Naive thymus-derived CD4-positive, alpha-beta T cell (primary cell): ENCODE measurements at regions not wholly inside any gene's neighbourhood (a gene's known extent, or its start where the extent isn't known, plus 50 kb on each side); places are given as distances from the start of the nearest gene placed in this dataset.
"Not testable (repeated sequence)": the region's sequence is repeated elsewhere in the genome, so short reads cannot be mapped to it uniquely, and the experiment has no call there.

Experiments
- ATAC-seq: fragments of 150-1000 bp; cut with Tn5 transposase; 2 replicates; pipeline ENCODE4 v1.10.0; 2021; ENCODE audit warnings: mild to moderate bottlenecking, moderate library complexity
- CTCF ChIA-PET: fragments of 350-600 bp; sonication (Branson Sonifier 250); formaldehyde crosslinking; loops from one replicate; lab custom pipeline; 2021; ENCODE audit warnings: antibody characterized with exemption; lab: Charles Lee
- POLR2A ChIA-PET: fragments of 350-600 bp; sonication (Branson Sonifier 250); formaldehyde crosslinking; loops from one replicate; lab custom pipeline; 2021; ENCODE audit warnings: antibody characterized with exemption, inconsistent platforms; lab: Charles Lee
- DNase-seq, 9 donors: peaks; one replicate each; pipeline versions ENCODE4 v3.0.0 to v3.0.0-alpha.2; 2020 to 2022; ENCODE audit warnings: mixed read lengths in 1 of 9
- H3K27ac ChIP-seq: one replicate; pipeline ENCODE4 v1.7.0; 2013; ENCODE audit warnings: mild to moderate bottlenecking, low read depth, low read length, moderate library complexity
- H3K27me3 ChIP-seq, 2 donors: one replicate each; pipeline ENCODE4 v1.7.0; 2013; ENCODE audit warnings: low read length in 2 of 2, mild to moderate bottlenecking in 2 of 2, moderate library complexity in 2 of 2; ENCODE audit not compliant: control insufficient read depth in 2 of 2, insufficient read depth in 2 of 2
- H3K36me3 ChIP-seq, 3 experiments: 1 replicate in 2 of 3; 2 replicates in 1 of 3; pipeline ENCODE4 v1.7.0; 2013; ENCODE audit warnings: low read length in 3 of 3, mild to moderate bottlenecking in 3 of 3, moderate library complexity in 1 of 3; ENCODE audit not compliant: insufficient read depth in 3 of 3, control insufficient read depth in 2 of 3
- H3K4me1 ChIP-seq, 2 donors: one replicate each; pipeline ENCODE4 v1.7.0; 2013; ENCODE audit warnings: low read length in 2 of 2, mild to moderate bottlenecking in 2 of 2, moderate library complexity in 1 of 2; ENCODE audit not compliant: control insufficient read depth in 2 of 2, insufficient read depth in 2 of 2
- H3K4me3 ChIP-seq: 2 replicates; pipeline ENCODE4 v1.7.0; 2013; ENCODE audit warnings: mild to moderate bottlenecking, low read length
- H3K9me3 ChIP-seq, 3 experiments: 1 replicate in 2 of 3; 2 replicates in 1 of 3; pipeline ENCODE4 v1.7.0; 2013; ENCODE audit warnings: low read length in 3 of 3; ENCODE audit not compliant: control insufficient read depth in 2 of 3
- H3K27ac Mint-ChIP-seq, 9 donors: one replicate each; pipeline ENCODE4 v1.8.0; 2020 to 2022; ENCODE audit warnings: mixed read lengths in 9 of 9, mild to moderate bottlenecking in 8 of 9, moderate library complexity in 5 of 9, inconsistent platforms in 2 of 9
- H3K27me3 Mint-ChIP-seq, 5 donors: one replicate each; pipeline ENCODE4 v1.8.0; 2021 to 2022; ENCODE audit warnings: mixed read lengths in 5 of 5, mild to moderate bottlenecking in 1 of 5
- H3K36me3 Mint-ChIP-seq, 5 donors: one replicate each; pipeline ENCODE4 v1.8.0; 2020 to 2022; ENCODE audit warnings: mixed read lengths in 5 of 5, mild to moderate bottlenecking in 3 of 5, inconsistent platforms in 1 of 5
- H3K4me1 Mint-ChIP-seq, 7 donors: one replicate each; pipeline ENCODE4 v1.8.0; 2020 to 2022; ENCODE audit warnings: mixed read lengths in 7 of 7, mild to moderate bottlenecking in 3 of 7, inconsistent platforms in 1 of 7
- H3K4me3 Mint-ChIP-seq, 10 donors: one replicate each; pipeline ENCODE4 v1.8.0; 2020 to 2022; ENCODE audit warnings: mild to moderate bottlenecking in 10 of 10, mixed read lengths in 10 of 10, moderate library complexity in 6 of 10, inconsistent platforms in 2 of 10
- H3K9me3 Mint-ChIP-seq, 11 donors: one replicate each; pipeline ENCODE4 v1.8.0; 2020 to 2022; ENCODE audit warnings: mixed read lengths in 11 of 11, mild to moderate bottlenecking in 4 of 11, inconsistent platforms in 1 of 11, moderate library complexity in 1 of 11
- intact Hi-C, 2 donors: fragments of 100-400 bp; cut with micrococcal nuclease; formaldehyde crosslinking; loops; one replicate each; pipeline ENCODE4 v1.15.1; 2023

DNA sequence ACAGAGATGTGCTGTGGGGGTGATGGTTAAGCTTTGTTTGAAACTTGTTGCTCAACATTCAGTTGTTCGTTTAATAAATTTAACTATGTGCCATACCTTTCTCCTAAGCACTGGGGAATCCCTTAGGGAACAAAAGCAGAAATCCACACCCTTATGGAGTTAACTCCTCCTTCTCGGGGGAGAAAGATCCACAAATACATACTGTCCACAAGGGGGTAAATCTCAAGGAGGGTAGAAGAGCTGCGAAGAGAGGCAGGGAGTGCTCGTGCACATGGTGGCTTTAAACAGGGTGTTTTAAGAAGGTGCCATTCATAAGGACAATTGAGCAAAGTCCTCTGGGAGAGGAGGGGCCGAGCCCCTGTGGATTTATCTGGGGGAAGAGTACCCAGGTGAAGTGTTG, 92.5 kb downstream of the CRYBB2 start:
- H3K36me3 ChIP-seq, H3K27ac Mint-ChIP-seq, DNase-seq, H3K9me3 ChIP-seq, H3K4me1 ChIP-seq, H3K4me3 Mint-ChIP-seq, H3K4me3 ChIP-seq, intact Hi-C loops, CTCF ChIA-PET, H3K9me3 Mint-ChIP-seq, H3K4me1 Mint-ChIP-seq, H3K36me3 Mint-ChIP-seq, ATAC-seq, H3K27ac ChIP-seq, POLR2A ChIA-PET, H3K27me3 ChIP-seq: not testable (repeated sequence)
- H3K27me3 Mint-ChIP-seq, result peaks cover 18 to 31% (median 22%) of the 10 kb centered on the region in 5 donors

DNA sequence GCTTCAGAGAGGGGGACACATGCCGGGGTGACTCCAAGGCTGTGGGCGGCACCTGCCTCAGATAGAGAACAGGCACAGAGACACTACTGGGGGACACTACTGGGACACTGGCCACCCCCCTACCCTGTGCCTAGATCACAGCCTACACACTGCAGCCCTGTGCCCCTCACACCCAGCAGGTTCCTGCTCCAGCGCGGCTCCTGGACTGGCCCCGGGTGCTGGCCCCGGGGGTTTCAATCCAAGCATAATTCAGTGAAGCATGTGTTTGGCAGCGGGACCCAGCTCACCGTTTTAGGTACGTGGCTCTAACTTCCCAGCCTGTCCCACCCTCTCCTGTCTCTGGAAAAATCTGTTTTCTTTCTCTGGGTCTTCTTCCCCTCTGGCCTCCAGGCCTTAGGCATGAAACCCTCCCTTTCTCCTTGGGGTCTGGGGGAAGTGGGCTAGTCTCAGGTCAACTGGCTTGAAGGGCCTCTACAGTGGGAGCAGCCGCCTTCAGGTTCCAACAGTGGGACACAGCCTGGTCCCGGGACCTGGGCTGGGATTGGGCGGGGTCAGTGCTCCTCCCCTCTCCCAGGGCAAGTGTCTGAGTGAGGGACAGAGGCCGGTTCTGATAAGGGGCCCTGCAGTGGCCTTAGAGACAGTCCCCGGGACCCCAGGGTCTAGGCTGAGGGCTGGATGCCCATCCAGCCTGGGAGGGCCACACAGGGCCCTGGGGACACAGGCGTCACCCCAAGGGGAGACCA, 98.8 kb downstream of the CRYBB2 start:
- Mint-ChIP-seq H3K27me3 (peaks cover 0 to 8% (median 0%) of the 10 kb centered on the region in 5 donors), H3K36me3 (no peaks in the 10 kb centered on the region), H3K4me1 (peaks cover 0 to 4% (median 0%) of the 10 kb centered on the region in 7 donors), H3K4me3 (no peak overlapping the region), H3K9me3 (no peaks in the 10 kb centered on the region), H3K27ac (no peak overlapping the region)
- no peaks in the 10 kb centered on the region for H3K36me3 ChIP-seq
- no peaks in the 10 kb centered on the region for H3K9me3 ChIP-seq
- ATAC-seq (peak; percentile 10), DNase-seq (no peak)
- intact Hi-C loops, result no loop called here
- no peak overlapping the region for H3K4me3 ChIP-seq
- H3K4me1 ChIP-seq, result no peaks in the 10 kb centered on the region
- POLR2A ChIA-PET, result no interaction called here
- H3K27ac ChIP-seq, result no peak overlapping the region
- no peaks in the 10 kb centered on the region for H3K27me3 ChIP-seq
- CTCF ChIA-PET, result no interaction called here

DNA sequence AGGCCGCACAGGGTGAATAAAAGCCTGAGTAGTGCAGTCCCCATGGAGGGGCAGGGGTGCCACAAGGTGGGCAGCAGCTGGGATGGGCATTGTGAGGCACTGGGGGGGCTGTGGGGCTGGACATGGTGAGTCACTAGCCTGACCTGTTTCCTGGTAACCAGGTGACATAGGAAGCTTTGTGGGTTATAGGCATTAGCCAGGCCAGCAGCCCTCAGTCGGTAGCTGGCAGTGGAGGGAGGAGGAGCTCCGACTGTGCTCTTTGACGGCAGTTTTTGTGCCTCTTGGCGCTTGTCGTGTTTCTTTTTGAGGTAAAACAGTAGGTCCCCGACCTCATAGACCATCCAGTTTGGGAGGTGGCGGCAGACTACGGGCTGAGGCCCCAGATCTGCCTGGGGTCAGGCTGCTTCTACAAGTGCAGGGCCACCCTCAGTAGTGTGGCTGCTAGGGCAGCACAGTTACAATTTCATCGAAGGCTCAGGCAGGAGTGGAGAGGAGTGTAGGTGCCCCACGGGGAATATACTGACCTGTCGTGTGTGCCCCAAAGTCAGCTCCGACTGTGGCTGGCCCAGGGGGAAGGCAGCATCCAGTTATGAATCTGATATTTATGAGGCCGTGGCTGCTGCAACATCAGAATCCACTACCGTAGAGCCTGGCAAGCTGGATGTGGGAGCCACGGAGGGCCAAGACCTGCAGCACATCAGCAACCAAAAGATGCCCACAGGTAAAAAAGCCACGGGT, 107.7 kb downstream of the CRYBB2 start:
- no peaks in the 10 kb centered on the region for H3K27me3 ChIP-seq
- no peak overlapping the region for H3K4me3 Mint-ChIP-seq
- H3K36me3 ChIP-seq, result no peaks in the 10 kb centered on the region
- H3K27ac Mint-ChIP-seq, result no peak overlapping the region
- no peaks in the 10 kb centered on the region for H3K4me1 ChIP-seq
- no peaks in the 10 kb centered on the region for H3K4me1 Mint-ChIP-seq
- ChIA-PET POLR2A (no interaction called here), CTCF (no interaction called here)
- H3K4me3 ChIP-seq, result no peak overlapping the region
- H3K9me3 Mint-ChIP-seq, result no peaks in the 10 kb centered on the region
- intact Hi-C loops, result no loop called here
- peaks cover 0 to 6% (median 3%) of the 10 kb centered on the region in 5 donors for H3K27me3 Mint-ChIP-seq
- H3K27ac ChIP-seq, result no peak overlapping the region
- ATAC-seq (no peak), DNase-seq (no peak)
- no peaks in the 10 kb centered on the region for H3K36me3 Mint-ChIP-seq
- H3K9me3 ChIP-seq, result no peaks in the 10 kb centered on the region

DNA sequence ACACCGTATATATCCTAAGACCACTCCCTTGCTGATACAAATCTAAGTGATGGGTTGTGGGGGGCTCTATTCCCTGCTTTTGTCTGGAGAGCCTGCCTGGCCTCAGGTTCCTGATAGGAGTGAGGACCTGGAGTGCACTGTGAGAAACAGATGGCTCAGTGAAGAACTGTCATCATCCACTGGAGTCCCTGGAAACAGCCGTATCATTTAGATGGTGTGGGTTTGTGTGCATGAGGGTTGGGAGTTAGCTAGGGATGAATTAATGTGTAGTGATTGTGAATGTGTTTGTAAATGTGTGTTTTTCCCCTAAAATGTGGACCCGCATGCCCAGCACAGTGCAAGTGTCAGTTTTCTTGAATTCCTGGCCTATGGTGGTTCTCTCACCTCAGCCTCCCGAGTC, 111.6 kb downstream of the CRYBB2 start:
- Mint-ChIP-seq H3K27me3 (peaks cover 0 to 14% (median 0%) of the 10 kb centered on the region in 5 donors), H3K9me3 (peaks cover 0 to 12% (median 2%) of the 10 kb centered on the region in 11 donors), H3K36me3 (no peaks in the 10 kb centered on the region), H3K4me1 (peaks cover 0 to 2% (median 0%) of the 10 kb centered on the region in 7 donors), H3K4me3 (no peak overlapping the region), H3K27ac (no peak overlapping the region)
- no peak overlapping the region for H3K4me3 ChIP-seq
- no peak for DNase-seq
- ChIA-PET POLR2A (no interaction called here), CTCF (no interaction called here)
- intact Hi-C loops, result no loop called here
- no peaks in the 10 kb centered on the region for H3K27me3 ChIP-seq
- H3K27ac ChIP-seq, result no peak overlapping the region
- H3K4me1 ChIP-seq, result no peaks in the 10 kb centered on the region
- no peaks in the 10 kb centered on the region for H3K9me3 ChIP-seq
- no peaks in the 10 kb centered on the region for H3K36me3 ChIP-seq
- ATAC-seq, result no peak

DNA sequence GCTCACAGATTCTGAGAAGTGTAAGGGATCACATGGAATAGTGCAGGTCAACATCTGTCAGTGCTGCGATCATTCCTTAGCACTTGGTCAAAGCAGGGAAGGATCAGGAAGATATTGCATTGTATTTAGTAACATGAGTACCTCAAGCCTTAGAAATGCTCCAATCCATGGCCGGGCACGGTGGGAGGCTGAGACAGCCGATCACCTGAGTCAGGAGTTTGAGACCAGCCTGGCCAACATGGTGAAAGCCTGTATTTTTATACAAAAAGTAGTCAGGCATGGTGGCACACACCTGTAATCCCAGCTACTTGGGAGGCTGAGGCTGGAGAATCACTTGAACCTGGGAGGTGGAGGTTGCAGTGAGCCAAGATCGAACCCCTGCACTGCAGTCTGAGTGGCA, 112.5 kb downstream of the CRYBB2 start:
- peaks cover 0 to 20% (median 3%) of the 10 kb centered on the region in 11 donors for H3K9me3 Mint-ChIP-seq
- POLR2A ChIA-PET, CTCF ChIA-PET, DNase-seq, H3K36me3 Mint-ChIP-seq, ATAC-seq, H3K4me3 ChIP-seq, H3K4me1 Mint-ChIP-seq, H3K27ac Mint-ChIP-seq, intact Hi-C loops, H3K4me1 ChIP-seq, H3K27me3 ChIP-seq, H3K36me3 ChIP-seq, H3K4me3 Mint-ChIP-seq, H3K9me3 ChIP-seq, H3K27ac ChIP-seq: not testable (repeated sequence)
- peaks cover 0 to 14% (median 0%) of the 10 kb centered on the region in 5 donors for H3K27me3 Mint-ChIP-seq

DNA sequence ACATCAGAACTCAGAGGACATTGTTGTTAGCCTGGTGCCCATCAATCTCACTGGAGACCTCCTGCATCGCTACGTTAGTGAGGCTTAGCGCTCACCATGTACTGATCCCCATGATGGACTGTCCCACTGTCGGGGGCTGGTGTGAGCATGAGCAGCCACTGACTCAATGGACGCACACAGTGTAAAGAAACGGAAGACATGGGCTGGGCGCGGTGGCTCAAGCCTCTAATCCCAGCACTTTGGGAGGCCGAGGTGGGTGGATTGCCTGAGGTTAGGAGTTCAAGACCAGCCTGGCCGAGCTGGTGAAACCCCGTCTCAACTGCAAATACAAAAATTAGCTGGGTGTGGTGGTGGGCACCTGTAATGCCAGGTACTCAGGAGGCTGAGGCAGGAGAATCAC, 112.9 kb downstream of the CRYBB2 start:
- ChIA-PET CTCF (no interaction called here), POLR2A (no interaction called here)
- Histone ChIP-seq H3K4me1 (no peaks in the 10 kb centered on the region), H3K36me3 (no peaks in the 10 kb centered on the region), H3K27me3 (no peaks in the 10 kb centered on the region), H3K4me3 (no peak overlapping the region), H3K27ac (no peak overlapping the region), H3K9me3 (no peaks in the 10 kb centered on the region)
- H3K4me3 Mint-ChIP-seq, result no peak overlapping the region
- ATAC-seq, result no peak
- H3K9me3 Mint-ChIP-seq, result peaks cover 0 to 25% (median 6%) of the 10 kb centered on the region in 11 donors
- H3K27me3 Mint-ChIP-seq, result peaks cover 0 to 14% (median 0%) of the 10 kb centered on the region in 5 donors
- no peak overlapping the region for H3K27ac Mint-ChIP-seq
- DNase-seq, result no peak
- peaks cover 0 to 2% (median 0%) of the 10 kb centered on the region in 7 donors for H3K4me1 Mint-ChIP-seq
- peaks cover 0 to 4% (median 0%) of the 10 kb centered on the region in 5 donors for H3K36me3 Mint-ChIP-seq
- intact Hi-C loops, result no loop called here
